Activated T-helper 2 cell treated with anti-CD3 and anti-CD28 coated beads, Interferon-gamma antibody, Interleukin-2, Interleukin-4, amounts not matched to agents 10 μg/mL and 5 μg/mL and 100 μg/mL, durations not matched to agents 14 hours and 24 hours and 36 hours (primary cell): ENCODE measurements at regions not wholly inside any gene's neighbourhood (a gene's known extent, or its start where the extent isn't known, plus 50 kb on each side); places are given as distances from the start of the nearest gene placed in this dataset.

Experiments
- DNase-seq: peaks from one replicate; pipeline ENCODE4 v3.0.0; 2021; ENCODE audit warnings: low spot score
- H3K27ac Mint-ChIP-seq: one replicate; pipeline ENCODE4 v1.8.0; 2021; ENCODE audit warnings: mixed read lengths
- H3K27me3 Mint-ChIP-seq: one replicate; pipeline ENCODE4 v1.8.0; 2021; ENCODE audit warnings: low read depth, mixed read lengths
- H3K36me3 Mint-ChIP-seq: one replicate; pipeline ENCODE4 v1.8.0; 2021; ENCODE audit warnings: low read depth, mixed read lengths
- H3K4me1 Mint-ChIP-seq: one replicate; pipeline ENCODE4 v1.8.0; 2021; ENCODE audit warnings: low read depth, mixed read lengths
- H3K4me3 Mint-ChIP-seq: one replicate; pipeline ENCODE4 v1.8.0; 2021; ENCODE audit warnings: low read depth, mild to moderate bottlenecking, moderate library complexity, mixed read lengths
- H3K9me3 Mint-ChIP-seq: one replicate; pipeline ENCODE4 v1.8.0; 2021; ENCODE audit warnings: mixed read lengths
- intact Hi-C: fragments of 100-400 bp; cut with micrococcal nuclease; formaldehyde crosslinking; loops from one replicate; pipeline ENCODE4 v1.15.1; 2023

DNA sequence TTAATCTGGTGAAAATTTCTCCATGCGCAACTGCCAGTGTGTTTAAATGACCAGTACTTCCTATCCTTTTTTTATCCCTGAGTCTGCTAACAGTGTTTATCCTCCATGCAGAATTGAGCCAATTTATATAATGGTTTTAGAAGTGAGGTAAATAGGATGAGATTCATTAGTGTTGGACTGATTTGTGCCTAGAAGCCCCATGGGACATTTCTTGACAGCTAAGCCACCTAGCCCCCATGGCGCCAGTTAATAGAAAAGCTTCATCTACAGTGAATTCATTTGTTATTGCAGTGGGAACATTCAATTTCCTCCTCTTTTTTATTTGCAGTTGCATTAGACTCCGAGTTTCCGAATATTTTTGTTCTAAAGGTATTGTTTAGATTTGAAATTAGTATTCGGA is 175.6 kb downstream of the ARL6IP6 start:
- Mint-ChIP-seq H3K4me1 (no peaks in the 10 kb centered on the region), H3K27ac (no peak overlapping the region), H3K9me3 (no peaks in the 10 kb centered on the region), H3K27me3 (no peaks in the 10 kb centered on the region), H3K36me3 (no peaks in the 10 kb centered on the region), H3K4me3 (no peak overlapping the region)
- intact Hi-C loops, result no loop called here
- no peak for DNase-seq

DNA sequence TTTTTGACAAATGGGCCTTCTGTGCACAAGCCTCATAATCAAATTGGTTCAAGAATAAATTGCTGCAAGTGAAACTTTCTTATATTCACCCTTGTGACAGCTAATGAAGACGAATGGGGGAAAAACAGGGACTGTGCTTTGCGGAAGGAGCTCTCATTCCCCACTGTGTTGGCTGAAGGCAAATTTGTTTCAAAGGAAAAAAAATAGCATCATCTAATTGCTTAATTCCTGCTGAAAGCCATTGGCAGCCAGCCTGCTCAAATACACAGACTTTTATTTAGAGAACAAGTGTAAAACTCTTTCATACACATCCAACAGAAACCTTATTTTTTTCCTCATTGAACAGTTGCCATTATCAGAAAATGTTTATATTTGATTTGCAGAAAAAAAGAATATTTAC is 172.3 kb downstream of the ARL6IP6 start:
- H3K27me3 Mint-ChIP-seq, result no peaks in the 10 kb centered on the region
- intact Hi-C loops, result no loop called here
- H3K36me3 Mint-ChIP-seq, result no peaks in the 10 kb centered on the region
- H3K9me3 Mint-ChIP-seq, result no peaks in the 10 kb centered on the region
- H3K4me1 Mint-ChIP-seq, result no peaks in the 10 kb centered on the region
- no peak overlapping the region for H3K4me3 Mint-ChIP-seq
- DNase-seq, result no peak
- H3K27ac Mint-ChIP-seq, result no peak overlapping the region

DNA sequence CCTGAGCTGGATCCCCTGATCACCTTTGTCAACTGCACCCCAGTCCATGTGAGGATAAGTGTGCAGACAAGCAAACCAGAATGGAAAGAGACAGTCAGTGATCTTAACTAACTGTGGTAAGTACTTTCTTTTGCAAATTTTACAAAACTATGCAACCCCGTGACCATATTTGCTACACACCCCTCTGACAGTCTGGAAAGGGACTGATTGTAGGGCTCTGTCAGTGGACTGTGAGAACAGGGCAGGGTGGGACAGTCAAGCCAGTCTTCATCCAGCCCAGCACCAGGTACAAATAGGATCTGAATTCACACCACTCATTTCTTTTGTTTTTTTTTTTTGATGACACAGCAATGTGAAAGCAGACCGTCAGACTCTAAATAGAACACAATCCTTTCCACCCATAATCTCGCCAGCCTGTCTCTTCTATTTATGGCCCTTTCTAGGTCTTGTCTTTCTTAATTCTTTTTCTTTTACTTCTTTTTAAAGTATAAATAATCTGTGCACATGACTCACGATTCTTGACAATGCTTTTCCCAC is 165.6 kb downstream of the ARL6IP6 start:
- H3K4me3 Mint-ChIP-seq, result no peak overlapping the region
- no peaks in the 10 kb centered on the region for H3K9me3 Mint-ChIP-seq
- H3K27me3 Mint-ChIP-seq, result no peaks in the 10 kb centered on the region
- H3K36me3 Mint-ChIP-seq, result no peaks in the 10 kb centered on the region
- intact Hi-C loops, result no loop called here
- H3K27ac Mint-ChIP-seq, result no peak overlapping the region
- H3K4me1 Mint-ChIP-seq, result no peaks in the 10 kb centered on the region
- no peak for DNase-seq

DNA sequence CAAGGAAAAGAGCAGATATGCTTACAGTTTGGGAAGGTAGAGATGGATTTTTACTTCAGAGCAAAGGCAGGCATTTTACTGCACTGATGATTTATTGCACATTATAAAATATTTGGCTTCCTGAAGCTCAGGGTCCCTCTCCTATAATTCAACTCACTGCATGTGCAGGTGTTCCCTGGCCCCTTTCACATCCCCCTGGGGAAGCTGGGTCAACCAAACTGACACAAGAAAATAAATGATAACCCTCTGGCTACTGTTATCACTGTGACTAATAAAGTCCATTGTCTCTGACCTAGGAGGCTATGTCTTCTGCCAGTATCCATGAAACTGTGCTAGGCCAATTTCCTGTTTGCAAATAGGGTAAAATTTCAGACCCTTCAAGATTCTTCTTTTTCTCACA is 163.1 kb downstream of the ARL6IP6 start:
- H3K9me3 Mint-ChIP-seq, result no peaks in the 10 kb centered on the region
- intact Hi-C loops, result no loop called here
- no peaks in the 10 kb centered on the region for H3K4me1 Mint-ChIP-seq
- H3K36me3 Mint-ChIP-seq, result no peaks in the 10 kb centered on the region
- H3K27me3 Mint-ChIP-seq, result no peaks in the 10 kb centered on the region
- no peak overlapping the region for H3K27ac Mint-ChIP-seq
- no peak for DNase-seq
- no peak overlapping the region for H3K4me3 Mint-ChIP-seq

DNA sequence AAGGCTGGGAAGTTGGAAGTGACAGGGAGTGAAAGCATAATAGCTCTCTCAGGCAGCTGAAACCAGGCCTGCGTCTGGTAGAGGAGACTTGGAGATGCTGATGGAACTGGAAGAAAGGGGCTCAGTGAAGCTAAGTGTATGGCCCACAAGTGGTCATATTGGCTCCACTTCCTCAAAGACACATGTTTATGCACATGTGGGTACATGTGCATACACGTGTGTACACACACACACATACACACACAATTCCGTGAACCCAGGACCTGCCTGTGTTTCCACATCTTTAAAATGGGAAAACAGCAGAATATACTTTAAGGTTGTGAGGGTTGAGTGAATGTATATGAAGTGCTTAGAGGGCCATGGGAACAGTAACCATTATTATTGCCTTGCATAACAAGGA is 160.9 kb downstream of the ARL6IP6 start:
- H3K4me3 Mint-ChIP-seq, result no peak overlapping the region
- no peaks in the 10 kb centered on the region for H3K27me3 Mint-ChIP-seq
- H3K27ac Mint-ChIP-seq, result no peak overlapping the region
- intact Hi-C loops, result no loop called here
- no peaks in the 10 kb centered on the region for H3K36me3 Mint-ChIP-seq
- no peaks in the 10 kb centered on the region for H3K9me3 Mint-ChIP-seq
- DNase-seq, result no peak
- no peaks in the 10 kb centered on the region for H3K4me1 Mint-ChIP-seq

DNA sequence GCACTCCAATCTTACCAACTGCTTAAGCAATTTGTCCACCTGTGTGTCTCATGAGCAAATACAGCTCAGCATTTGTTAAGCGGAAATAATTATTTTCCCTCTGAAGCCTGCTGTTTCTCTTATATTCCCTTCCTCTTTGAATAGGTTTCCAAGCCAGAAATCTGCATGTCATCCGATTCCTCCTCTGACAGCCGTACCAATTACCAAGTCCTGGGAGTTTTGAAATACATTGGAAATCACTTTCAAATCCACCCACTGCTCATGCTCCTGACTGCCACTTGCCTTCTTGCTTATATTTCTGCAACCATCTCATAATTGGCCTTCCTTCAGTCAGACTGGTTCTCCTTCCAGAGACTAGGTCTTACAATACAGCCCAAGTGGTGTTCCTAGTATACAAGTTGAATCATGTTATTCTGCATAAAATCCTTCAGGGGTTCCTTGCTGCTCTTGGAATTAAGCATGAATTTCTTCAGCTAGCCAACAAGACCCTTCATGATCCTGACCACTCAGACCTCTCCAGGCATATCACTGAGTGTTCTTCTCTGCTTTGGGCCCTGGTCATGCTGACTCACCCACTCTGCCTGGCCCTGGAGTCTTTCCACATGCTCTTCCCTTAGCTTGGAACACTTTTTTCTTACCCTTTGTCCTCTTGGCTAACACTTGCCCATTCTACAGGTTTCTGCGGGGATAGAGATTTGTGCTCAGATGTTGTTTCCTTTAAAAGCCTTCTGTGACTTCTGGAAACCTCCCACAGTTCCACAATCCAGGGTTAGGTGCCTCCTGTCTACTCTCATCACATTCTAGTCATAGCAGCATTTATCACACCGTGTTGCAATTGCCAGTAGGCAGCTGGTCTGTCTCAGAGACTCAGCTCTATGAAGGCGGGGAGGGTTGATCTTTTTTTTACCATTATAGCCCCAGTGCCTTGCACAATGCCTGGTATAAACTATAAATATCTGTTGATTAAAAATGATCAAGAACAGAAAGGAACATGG is 157.6 kb downstream of the ARL6IP6 start:
- Mint-ChIP-seq H3K9me3 (no peaks in the 10 kb centered on the region), H3K4me1 (no peaks in the 10 kb centered on the region), H3K27ac (no peak overlapping the region), H3K4me3 (no peak overlapping the region), H3K36me3 (no peaks in the 10 kb centered on the region), H3K27me3 (no peaks in the 10 kb centered on the region)
- intact Hi-C loops, result no loop called here
- no peak for DNase-seq

DNA sequence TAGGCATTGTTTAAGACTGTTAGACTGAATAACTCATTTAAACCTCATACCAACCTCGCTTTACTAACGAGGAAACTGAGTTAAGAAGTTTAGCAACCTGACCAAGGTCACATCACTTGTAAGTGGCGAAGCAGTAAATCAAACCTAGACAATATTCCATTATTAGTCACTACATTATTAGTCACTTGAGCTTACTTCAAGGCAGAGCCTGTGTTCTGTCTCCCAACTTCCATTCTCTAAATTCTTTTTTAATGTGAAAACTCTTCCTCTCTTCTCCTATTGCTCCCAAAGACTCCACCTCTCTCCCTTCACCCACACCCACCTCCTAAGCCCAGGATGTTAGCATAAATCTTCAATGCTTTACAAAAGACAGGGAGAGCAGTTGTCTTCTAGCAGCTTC is 156.5 kb downstream of the ARL6IP6 start:
- no peak for DNase-seq
- intact Hi-C loops, result no loop called here
- H3K27ac Mint-ChIP-seq, result no peak overlapping the region
- H3K36me3 Mint-ChIP-seq, result no peaks in the 10 kb centered on the region
- H3K4me3 Mint-ChIP-seq, result no peak overlapping the region
- no peaks in the 10 kb centered on the region for H3K4me1 Mint-ChIP-seq
- H3K9me3 Mint-ChIP-seq, result no peaks in the 10 kb centered on the region
- H3K27me3 Mint-ChIP-seq, result no peaks in the 10 kb centered on the region

DNA sequence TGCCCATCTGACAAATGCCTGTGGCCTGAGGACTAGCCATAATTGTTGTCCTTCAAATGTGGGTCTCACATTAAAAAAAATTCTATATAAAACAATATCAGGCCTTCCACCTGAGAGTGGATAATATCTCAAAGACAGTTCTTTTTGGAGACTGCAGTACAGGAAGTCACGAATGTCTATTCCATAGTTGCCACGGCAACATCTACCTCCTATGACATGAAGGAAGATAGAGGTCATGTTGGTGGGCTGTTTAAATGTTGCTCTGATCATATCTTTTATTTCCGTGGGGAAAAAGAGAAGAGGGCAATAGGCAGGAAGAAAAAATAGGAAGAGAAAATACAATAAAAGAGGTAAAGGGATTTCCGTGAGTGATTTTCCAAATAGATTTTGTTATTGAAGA is 151.8 kb downstream of the ARL6IP6 start:
- no peaks in the 10 kb centered on the region for H3K36me3 Mint-ChIP-seq
- DNase-seq, result no peak
- H3K27me3 Mint-ChIP-seq, result no peaks in the 10 kb centered on the region

DNA sequence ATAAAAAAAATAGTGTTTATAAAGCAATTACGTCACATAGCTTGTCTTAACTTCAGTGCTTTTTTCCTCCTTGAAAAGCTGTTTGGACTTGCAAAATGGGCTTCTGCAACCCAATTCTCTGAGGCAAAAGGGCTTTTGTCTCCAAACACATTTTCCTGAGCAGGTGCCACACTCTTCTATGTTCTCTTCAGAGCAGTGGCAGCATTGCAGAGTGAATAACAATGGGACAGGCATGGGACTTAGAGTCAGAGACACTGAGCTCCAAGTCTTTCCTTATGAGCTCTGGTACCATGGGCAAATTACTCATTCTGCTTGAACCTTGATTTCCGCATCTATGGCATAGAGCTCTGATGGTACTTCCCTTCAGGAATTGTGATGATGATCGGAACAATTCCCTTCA is 149.0 kb downstream of the ARL6IP6 start:
- no peaks in the 10 kb centered on the region for H3K36me3 Mint-ChIP-seq
- no peak overlapping the region for H3K27ac Mint-ChIP-seq
- peaks cover 20% of the 10 kb centered on the region for H3K9me3 Mint-ChIP-seq
- DNase-seq, result no peak
- intact Hi-C loops, result no loop called here
- H3K27me3 Mint-ChIP-seq, result no peaks in the 10 kb centered on the region
- no peaks in the 10 kb centered on the region for H3K4me1 Mint-ChIP-seq
- no peak overlapping the region for H3K4me3 Mint-ChIP-seq

More for the DNA sequence above, 151.8 kb downstream of the ARL6IP6 start:
- intact Hi-C loops, result no loop called here
- no peak overlapping the region for H3K4me3 Mint-ChIP-seq
- H3K27ac Mint-ChIP-seq, result no peak overlapping the region
- no peaks in the 10 kb centered on the region for H3K9me3 Mint-ChIP-seq
- H3K4me1 Mint-ChIP-seq, result no peaks in the 10 kb centered on the region

DNA sequence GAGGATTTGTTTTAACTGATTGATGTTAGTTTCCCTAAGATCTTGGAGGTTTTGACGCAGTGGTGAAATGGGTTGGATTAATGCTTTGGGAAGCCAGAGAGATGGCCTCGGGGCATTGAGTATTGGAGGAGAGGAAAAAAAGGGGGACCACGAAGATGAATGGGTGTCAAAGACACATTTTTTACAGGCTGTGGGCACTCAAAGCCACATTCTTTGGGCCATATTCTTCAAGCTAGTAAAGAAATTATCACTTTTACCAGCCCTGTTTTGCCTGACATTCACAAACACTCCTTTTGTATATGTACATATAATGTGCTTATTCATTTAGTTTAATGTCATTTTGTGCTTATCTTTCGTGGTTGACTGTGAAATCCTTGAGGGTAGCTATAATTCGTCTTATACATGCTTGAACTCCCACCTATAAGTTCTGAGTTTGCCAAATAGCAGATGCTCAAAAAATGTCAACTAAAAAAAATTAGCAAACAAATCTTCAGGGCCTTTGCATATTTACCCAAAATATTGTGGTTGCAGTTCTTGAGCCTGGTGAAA is 146.3 kb downstream of the ARL6IP6 start:
- Mint-ChIP-seq H3K27ac (no peak overlapping the region), H3K36me3 (no peaks in the 10 kb centered on the region), H3K4me1 (no peaks in the 10 kb centered on the region), H3K9me3 (peaks cover 38% of the 10 kb centered on the region), H3K27me3 (no peaks in the 10 kb centered on the region), H3K4me3 (no peak overlapping the region)
- DNase-seq, result no peak
- intact Hi-C loops, result no loop called here

DNA sequence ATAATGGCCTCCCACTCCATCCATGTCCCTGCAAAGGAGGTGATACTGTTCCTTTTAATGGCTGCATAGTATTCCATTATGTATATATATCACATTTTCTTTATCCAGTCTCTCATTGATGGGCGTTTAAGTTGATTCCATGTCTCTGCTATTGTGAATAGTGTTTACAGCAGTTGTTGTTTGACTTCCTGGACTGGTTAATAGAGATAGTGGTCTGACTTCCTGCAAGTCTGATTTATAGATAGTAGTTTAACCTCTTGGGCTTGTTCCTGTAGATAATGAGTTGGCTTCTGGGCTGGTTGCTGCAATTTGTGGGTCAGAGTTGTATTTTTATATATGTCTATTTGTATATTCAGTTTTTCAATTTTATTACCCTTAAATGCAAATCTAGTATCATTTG is 145.4 kb downstream of the ARL6IP6 start:
- Mint-ChIP-seq H3K27ac (no peak overlapping the region), H3K36me3 (no peaks in the 10 kb centered on the region), H3K9me3 (peaks cover 38% of the 10 kb centered on the region), H3K4me1 (no peaks in the 10 kb centered on the region), H3K4me3 (no peak overlapping the region), H3K27me3 (no peaks in the 10 kb centered on the region)
- intact Hi-C loops, result no loop called here
- no peak for DNase-seq

DNA sequence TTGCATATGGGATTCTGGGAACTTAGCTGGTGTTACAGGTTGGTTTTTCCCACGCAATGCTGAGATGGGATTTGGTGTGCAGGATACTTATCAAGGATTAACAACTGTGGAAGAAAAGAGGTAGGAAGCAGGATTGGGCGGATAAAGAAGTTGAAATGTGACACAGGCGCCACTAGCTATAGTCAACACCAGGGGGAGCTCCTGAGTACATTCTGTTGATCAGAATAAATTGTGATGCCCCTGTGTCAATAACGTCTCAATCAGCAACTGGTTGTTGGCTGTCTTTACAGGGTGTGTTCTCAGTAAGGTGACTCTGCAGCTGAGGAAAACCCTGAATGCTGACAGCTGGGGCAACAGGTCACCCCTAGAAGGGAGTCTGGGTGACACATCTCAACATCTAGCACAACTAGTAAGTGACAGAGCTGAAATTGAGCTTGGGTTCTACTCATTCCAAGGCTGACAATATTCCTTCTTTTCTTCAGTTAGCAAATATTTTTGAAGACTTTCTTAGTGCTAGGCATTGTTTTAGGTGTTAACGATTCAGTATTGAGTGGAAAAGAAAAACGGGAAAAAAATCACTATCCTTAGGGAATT is 143.0 kb downstream of the ARL6IP6 start:
- Mint-ChIP-seq H3K9me3 (peaks cover 38% of the 10 kb centered on the region), H3K27ac (no peak overlapping the region), H3K4me3 (no peak overlapping the region), H3K27me3 (no peaks in the 10 kb centered on the region), H3K4me1 (no peaks in the 10 kb centered on the region), H3K36me3 (no peaks in the 10 kb centered on the region)
- intact Hi-C loops, result no loop called here
- DNase-seq, result no peak
